Prostate gland (tissue), 2 donors: ENCODE measurements at regions not wholly inside any gene's neighbourhood (a gene's known extent, or its start where the extent isn't known, plus 50 kb on each side); places are given as distances from the start of the nearest gene placed in this dataset.

Experiments
- POLR2A ChIP-seq: fragments of 450-650 bp; IDR thresholded peaks from one replicate; pipeline ENCODE4 v1.6.1; 2016; ENCODE audit warnings: antibody characterized with exemption, mild to moderate bottlenecking
- POLR2AphosphoS5 ChIP-seq: sonication (generic); formaldehyde crosslinking; IDR thresholded peaks from one replicate; pipeline ENCODE4 v1.6.1; 2017; ENCODE audit warnings: antibody characterized with exemption
- TF ChIP-seq, protein P1 (sequence below), 4 experiments: fragments of 200-600 bp in 2 of 4; fragments of 450-650 bp in 2 of 4; sonication (generic) in 2 of 4; IDR thresholded peaks; 1 replicate in 3 of 4; 2 replicates in 1 of 4; pipeline ENCODE4 v1.5.1; 2016 to 2019; ENCODE audit warnings: antibody characterized with exemption in 4 of 4, mild to moderate bottlenecking in 2 of 4, moderate library complexity in 2 of 4

DNA sequence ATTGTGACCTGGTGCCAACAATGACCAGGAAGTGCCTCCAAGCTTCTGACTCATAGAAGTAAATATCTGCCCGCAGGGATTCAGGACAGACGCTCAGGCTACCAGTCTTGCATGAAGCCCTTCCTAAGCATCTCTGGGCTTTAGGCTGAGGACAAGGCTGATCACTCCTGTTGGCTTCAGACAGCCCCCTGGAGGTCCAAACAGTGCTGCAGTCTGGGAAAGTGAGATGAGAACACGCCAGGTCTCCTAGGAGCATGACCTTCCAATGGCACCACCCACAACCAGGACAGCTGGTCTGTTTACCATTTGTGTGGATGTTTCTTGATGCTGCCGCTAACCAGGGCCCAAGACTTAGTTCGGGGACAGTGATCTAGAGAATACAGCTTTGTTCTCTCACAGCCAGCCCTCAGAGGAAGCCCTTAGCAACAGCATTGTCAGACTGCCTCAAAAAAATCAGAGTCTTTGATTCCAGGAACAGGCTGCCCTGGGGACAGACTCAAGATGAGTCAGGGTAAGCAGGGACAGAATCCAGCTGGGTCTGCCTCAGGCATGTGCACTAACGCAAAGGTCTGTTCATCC is 111.2 kb downstream of the ZNF280B start:
- TF ChIP-seq, protein P1, sequence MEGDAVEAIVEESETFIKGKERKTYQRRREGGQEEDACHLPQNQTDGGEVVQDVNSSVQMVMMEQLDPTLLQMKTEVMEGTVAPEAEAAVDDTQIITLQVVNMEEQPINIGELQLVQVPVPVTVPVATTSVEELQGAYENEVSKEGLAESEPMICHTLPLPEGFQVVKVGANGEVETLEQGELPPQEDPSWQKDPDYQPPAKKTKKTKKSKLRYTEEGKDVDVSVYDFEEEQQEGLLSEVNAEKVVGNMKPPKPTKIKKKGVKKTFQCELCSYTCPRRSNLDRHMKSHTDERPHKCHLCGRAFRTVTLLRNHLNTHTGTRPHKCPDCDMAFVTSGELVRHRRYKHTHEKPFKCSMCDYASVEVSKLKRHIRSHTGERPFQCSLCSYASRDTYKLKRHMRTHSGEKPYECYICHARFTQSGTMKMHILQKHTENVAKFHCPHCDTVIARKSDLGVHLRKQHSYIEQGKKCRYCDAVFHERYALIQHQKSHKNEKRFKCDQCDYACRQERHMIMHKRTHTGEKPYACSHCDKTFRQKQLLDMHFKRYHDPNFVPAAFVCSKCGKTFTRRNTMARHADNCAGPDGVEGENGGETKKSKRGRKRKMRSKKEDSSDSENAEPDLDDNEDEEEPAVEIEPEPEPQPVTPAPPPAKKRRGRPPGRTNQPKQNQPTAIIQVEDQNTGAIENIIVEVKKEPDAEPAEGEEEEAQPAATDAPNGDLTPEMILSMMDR (IDR thresholded peaks at IDR 0.05), result no peak
- TF ChIP-seq POLR2A, result no peak
- TF ChIP-seq POLR2AphosphoS5, result no peak
